GM21423 (cell line): ENCODE measurements at regions not wholly inside any gene's neighbourhood (a gene's known extent, or its start where the extent isn't known, plus 50 kb on each side); places are given as distances from the start of the nearest gene placed in this dataset.
"Not testable (repeated sequence)": the region's sequence is repeated elsewhere in the genome, so short reads cannot be mapped to it uniquely, and the experiment has no call there.

Experiments used
- ATAC-seq: cut with Tn5 transposase; IDR thresholded peaks from one replicate; pipeline ENCODE4 v1.9.1; 2021; ENCODE audit warnings: mild to moderate bottlenecking, moderate library complexity; ENCODE audit not compliant: unreplicated experiment

DNA sequence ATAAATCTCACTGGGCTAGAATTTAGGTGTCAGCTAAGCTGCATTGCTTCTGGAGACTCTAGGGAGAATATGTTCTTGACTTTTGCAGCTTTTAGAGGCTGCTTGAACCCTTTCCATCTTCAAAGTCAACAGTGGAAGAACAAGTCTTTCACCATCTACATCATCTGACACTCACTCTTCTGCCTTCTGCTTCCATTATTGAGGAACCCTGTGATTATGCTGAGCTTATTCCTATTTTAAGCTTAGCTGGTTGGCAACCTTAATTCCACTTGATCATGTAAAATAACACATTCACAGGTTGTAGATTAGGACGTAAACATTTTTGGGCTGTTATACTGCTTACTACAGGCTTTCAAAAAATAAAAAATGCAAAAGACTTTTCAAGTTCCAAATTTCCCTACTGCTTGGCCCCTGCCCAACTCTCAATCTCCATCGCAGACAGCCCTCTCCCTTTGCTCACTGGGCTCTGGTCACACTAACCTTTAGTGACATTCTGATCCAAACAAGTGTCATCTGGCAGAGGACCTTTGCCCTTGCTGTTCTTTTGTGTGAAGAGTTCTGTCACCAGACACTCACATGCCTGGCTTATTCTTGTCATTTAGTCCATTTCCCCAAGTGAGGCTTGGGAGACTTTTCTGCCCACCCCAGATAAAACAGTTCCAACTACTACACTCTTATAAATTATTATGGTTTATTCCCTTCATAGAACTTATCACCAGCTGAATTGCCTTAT, 1056.0 kb downstream of the STIM2 start:
- no peak for ATAC-seq

DNA sequence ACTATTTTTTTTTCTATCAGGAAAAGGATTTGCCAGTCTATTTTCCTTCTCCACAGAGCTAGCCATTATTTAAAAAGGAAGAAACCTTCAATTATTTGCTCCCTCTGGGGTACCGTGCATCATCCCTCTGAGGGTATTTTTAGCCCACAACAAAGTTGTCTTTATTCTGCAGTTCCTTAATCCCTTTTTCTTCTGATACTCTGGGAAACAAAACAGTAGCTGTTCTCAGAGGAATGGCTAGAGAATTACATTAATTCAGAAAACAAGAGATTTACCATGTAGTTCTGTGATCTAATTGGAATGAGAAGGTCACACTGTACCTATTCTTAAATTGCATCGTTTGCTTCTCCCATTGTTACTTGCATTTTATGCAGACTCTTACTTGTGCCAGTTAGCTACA, 1056.7 kb downstream of the STIM2 start:
- ATAC-seq: no peak

DNA sequence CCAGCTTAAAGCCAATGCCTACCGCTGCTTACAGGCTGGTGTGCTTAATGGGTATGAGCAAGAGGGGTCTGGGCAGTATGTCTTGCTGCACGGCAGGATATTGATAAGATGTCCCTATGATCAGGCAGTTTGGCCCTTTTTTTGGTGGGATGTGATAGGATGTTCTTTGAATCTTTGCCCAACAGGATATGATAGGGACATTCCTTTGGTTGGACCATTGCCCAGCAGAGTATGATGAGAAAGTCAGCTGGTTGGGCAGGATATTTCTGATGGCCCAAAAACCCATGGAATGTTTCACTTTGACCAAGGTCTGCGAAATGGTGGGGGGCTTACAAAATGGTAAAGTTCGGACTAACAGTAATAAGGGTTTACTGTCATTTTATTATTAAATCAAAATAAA, 1060.6 kb downstream of the STIM2 start:
- no peak for ATAC-seq

DNA sequence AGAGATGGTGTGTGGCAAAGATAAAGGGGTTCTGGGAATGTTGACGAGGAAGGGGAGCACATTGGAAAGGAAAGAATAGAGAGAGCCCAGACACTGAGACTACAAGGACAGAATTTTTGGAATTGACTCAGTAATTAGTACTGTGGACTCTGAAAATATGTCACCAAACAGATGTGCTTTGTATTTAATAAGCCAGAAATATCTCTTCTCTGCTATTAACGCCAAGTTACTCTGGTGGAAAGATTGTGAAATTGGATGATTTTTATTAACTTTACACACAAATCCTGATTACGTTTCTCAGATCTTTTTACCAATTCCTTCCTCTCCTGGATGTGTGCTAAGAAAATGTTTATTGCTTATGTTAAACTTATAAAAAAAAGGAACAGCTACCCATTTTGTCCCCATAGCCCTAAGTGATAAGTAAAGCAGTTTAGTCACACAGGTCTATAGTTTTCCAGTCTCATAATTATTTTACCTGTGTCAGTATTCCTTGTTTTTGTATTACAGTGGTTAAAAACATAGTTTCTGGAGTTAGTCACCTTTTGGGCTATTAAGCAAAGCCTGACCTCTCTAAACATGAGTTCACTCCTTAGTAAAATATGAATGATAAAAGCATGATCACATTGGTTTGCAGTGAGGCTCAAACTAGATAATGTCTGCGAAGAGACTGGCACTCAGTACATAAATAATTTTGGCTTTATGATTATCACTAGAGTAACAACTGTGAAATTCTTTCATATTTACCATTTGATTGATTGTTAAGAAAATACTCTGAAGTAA, 1068.3 kb downstream of the STIM2 start:
- no peak for ATAC-seq

DNA sequence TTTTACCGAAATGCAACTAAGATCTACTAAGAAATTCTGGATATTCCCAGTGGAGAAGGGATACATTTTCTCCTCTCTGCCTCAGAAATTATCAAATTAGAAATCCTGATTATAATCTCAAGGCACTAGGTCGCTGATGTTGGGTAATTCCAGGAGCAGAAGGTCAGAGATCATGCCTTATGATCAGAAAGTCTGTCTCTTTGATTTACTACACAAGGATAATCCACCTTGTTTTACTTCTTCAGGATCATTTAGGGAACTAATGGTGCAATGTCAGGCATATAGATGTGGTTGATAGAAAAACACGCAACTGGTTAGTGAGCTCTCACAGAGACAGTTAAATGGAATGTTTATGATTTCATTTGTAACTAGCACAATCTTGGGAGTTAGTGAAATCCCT, 1069.7 kb downstream of the STIM2 start:
- no peak for ATAC-seq

DNA sequence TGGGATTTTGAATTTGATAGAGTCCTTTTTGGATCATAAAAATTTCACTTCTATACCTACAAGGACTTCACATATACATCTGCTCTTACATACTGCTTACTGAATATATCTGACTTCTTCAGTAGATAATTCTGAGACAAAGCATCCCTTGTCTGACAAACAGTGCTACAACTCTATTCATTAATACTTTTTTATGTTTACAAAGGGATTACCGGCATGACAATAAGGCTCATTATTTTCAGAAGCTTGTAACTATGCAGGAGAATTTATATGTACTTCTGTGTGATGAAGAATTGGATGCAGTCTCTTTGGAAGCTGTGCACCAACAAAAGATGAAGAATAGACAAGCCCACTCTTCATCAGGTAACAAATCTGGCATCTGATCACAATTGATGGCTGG, 1070.3 kb downstream of the STIM2 start:
- no peak for ATAC-seq

DNA sequence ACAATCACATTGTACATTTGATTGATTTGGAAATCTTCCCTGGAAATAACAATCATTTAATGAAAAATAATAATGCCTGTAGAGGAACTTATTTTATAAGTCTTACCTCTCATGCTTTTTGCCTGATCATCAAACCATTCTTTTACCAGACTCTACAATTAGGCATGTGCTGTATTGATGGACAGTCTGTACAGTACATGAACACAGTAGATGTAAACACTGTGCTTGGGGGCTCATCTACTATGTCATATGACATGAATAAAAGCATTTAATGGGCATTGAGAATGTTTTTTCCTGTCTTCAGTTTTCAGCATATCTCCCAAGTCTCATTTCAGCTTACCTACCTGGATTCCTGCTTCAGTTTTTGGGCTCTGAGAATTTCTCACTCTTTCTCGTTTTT, 1070.9 kb downstream of the STIM2 start:
- ATAC-seq: no peak

DNA sequence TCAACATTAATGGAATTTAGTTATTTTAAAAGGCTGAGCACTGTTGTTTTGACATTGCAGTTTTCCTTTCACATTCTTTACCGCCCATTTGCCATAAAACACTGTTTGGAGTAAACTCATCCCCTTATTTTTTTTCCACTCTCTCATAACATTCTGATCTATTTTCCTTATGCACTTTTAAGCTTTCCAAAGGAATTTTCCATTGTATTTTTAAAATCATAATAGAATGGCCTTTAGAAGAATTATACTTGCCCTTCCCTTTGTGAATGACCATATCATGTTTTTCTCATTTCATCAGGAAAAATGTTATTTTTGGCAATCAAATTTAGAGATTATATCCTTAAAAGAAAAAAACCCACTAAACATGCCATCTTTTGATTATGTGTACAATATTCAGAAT, 1074.2 kb downstream of the STIM2 start:
- no peak for ATAC-seq

DNA sequence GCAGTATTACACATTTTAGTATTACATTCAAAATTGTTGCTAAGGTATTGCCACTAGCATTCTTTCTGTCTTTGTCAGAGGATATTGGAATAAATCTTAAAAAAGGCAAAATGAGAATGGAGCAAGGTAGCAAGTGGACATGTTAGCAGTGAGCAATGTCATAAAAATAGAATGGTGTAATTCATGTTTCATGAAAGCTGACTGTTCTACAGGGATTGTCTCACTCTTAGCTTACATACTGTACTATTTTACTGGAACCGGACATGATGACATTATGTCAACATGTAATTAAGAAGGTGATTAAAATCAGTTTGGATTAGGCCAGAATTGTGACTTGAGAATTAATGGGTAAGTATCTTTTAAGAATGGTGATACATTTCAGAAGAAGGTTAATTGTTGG, 1086.2 kb downstream of the STIM2 start:
- no peak for ATAC-seq

DNA sequence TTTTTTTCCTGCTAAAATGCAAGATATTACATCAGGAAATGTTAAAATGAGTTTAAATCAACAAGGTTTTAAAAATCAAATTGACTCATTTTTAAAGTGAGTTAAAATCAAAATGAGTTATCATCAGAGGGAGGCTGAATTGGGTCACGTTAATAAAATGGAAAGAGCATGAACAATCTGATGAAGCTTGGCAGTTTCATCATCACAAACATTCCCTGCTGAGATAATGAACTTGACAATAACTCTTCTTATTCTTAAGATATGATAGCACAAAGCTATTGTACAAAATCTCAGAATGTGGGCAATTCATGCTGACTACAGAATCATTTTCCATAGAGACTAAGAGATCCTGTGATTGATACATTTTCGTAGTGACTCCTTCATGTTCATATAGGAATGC, 1086.7 kb downstream of the STIM2 start:
- ATAC-seq: no peak

DNA sequence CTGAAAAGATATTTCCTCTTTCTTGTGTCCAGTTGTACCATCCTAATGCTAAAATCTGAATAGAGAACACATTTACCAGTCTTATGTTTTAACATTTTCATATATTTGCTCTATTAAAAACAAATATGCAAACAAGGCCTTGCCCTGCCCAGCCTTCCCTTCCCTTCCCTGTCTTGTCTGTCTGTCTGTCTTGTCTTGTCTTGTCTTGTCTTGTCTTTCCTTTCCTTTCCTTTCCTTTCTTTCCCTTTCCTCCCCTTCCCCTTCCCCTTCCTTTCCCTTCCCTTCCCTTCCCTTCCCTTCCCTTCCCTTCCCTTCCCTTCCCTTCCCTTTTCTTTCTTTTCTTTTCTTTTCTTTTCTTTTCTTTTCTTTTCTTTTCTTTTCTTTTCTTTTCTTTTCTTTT, 1103.5 kb downstream of the STIM2 start:
- no peak for ATAC-seq

DNA sequence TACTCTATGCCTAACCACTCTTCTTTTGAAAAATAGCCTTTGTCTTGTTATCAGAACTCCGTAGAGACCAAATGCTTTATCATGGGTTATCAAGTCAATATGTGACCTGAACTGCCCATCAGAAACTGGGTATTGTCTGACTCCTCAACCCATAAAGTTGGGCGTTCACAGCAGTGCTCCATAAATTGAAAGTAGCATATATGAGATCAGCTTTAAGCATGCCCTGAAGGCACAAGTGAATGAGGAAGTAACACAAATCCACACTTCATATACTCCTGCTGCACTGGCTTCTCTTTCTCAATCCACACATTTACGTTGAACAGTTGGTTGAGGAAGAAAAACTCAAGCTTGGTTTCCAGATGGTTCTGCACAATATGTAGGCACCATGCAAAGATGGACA, 1106.0 kb downstream of the STIM2 start:
- ATAC-seq: no peak

DNA sequence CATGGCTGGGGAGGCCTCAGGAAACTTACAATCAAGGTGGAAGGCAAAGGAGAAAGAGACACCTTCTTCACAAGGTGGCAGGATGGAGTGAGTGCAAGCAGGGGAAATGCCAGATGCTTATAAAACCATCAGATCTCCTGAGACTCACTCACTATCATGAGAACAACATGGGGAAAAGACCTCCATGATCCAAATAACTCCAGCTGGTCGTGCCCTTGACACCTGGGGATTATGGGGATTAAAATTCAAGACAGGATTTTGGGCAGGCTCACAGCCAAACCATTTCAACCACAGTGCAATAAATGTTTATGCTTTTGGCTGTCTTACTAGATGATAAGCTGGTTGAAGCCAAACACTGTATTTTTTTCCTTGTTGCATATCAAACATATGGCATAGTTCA, 1112.4 kb downstream of the STIM2 start:
- ATAC-seq: no peak

DNA sequence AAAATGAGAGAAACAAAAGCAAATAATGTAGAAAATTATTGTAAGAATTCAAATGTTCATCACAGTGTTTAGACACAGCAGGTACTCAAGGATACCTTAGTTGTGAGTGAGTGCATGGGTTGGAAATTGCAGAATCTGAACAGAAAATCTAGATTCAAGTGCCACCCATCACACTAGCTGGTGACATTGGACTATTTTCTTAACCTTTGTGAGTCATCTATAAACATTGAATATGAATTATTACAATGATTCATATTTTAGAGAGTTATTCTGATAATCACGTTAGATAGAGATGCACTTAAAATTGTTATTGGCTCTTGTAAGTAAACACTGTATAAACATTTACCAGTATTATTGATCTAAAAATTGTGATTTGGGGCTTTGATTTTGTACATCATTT, 1113.1 kb downstream of the STIM2 start:
- ATAC-seq: no peak

DNA sequence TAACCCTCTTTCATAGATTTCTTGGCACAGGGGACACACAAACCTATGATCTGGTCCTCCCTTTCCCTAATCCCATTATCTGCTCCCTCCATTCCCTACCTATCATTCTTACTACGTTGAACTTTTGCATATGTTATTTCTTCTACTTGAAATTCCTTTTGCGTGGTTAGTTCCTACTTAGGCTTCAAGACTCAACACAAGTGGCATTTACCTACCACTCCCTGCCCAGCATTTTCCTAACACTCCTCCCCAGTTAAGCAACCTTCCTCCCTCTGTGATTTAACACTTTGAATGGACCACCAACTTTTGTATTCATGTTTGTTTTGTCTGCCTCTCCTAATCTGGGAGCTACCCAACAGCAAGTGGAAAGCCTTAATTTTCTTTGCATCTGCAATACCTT, 1113.7 kb downstream of the STIM2 start:
- no peak for ATAC-seq

DNA sequence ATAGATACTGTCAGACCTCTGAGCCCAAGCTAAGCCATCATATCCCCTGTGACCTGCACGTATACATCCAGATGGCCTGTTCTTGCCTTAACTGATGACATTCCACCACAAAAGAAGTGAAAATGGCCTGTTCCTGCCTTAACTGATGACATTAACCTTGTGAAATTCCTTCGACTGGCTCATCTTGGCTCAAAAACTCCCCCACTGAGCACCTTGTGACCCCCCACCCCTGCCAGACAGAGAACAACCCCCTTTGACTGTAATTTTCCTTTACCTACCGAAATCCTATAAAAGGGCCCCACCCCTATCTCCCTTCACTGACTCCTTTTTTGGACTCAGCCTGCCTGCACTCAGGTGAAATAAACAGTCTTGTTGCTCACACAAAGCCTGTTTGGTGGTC, 1114.2 kb downstream of the STIM2 start:
- not testable (repeated sequence) for ATAC-seq

DNA sequence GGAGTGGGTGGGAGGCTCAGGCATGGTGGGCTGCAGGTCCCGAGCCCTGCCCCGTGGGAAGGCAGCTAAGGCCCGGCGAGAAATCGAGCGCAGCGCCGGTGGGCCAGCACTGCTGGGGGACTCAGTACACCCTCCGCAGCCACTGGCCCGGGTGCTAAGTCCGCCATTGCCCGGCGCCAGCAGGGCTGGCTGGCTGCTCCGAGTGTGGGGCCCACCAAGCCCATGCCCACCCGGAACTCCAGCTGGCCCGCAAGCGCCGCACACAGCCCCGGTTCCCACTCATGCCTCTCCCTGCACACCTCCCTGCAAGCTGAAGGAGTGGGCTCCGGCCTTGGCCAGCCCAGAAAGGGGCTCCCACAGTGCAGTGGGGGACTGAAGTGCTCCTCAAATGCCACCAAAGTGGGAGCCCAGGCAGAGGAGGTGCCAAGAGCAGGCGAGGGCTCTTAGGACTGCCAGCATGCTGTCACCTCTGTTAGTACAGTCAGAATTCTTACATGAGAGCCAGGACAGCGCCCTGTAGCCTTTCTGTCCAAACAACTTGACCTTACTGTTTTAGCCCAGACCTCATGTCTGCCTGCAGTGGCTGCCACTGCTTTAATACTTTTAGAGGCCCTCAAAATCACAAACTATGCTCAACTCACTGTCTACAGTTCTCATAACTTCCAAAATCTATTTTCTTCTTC, 1117.9 kb downstream of the STIM2 start:
- ATAC-seq: not testable (repeated sequence)

DNA sequence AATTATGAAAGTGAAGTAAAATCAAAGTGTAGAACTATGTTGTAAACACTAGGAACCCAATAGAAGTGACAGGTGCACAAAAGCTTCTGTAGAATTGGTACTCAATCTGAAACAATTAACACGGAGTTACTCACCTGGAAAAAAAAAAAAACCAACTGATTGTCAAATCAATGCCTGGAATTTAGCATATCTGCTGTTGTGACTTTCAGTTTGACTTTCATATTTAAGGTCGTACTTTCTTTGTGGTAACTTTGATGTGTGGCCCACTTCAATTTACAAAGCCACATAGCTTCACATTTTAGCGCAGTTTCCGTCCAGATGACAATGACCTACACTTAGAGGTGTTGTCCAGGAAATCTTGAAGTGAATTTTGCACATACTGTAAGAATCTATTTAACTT, 1124.9 kb downstream of the STIM2 start:
- ATAC-seq: no peak

DNA sequence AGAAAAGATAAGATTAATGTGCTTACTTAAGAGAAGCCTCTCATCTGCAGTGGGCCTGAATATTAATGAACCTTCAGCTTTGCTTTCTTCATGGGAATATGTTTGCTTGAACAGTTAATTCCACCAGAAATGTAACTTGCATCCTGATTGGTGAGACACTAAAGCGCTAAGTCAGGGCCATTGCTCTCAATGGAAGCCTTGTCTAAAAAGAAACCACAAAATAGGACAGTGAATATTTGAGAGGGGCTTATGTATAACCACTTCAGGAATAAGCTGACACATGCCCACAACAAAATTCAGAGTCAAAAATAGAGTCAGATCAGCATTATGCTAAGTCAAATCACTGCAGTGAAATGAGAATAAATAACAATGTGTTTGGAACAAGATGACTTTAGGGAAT, 1125.8 kb downstream of the STIM2 start:
- no peak for ATAC-seq

DNA sequence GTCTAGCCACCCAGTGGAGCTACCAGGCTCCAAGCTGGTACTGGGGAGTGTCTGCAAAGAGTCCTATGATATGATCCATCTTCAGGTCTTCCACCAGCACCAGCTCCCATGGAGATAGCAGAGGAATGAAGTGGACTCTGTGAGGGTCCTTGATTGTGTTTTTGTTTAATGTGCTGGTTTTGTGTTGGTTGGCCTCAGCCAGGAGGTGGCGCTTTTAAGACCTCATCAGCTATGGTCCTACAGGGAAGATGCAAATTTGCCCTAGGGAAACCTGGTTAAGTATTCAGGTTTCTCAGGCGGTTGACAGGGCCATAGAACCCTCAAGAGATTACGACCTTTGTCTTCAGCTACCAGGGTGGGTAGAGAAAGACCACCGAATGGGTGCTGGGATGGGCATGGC, 1141.1 kb downstream of the STIM2 start:
- ATAC-seq: no peak

DNA sequence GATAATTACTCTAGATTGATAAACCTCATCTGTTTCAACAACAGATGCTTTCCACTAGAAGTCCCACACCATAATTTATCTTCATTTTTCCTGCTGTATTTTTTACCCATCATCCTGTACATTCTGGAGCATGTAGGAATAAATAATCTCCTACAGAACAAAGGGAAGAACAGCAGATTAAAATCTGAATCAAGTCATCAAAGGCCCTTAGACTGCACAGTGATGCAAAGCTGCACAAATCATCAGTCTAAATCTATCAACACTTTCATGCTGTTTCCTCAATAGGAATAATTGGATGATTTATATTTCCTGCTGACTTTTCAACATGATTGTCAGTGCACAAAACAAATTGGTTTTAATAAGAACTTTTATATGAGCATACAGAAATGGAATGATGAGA, 1143.9 kb downstream of the STIM2 start:
- no peak for ATAC-seq

DNA sequence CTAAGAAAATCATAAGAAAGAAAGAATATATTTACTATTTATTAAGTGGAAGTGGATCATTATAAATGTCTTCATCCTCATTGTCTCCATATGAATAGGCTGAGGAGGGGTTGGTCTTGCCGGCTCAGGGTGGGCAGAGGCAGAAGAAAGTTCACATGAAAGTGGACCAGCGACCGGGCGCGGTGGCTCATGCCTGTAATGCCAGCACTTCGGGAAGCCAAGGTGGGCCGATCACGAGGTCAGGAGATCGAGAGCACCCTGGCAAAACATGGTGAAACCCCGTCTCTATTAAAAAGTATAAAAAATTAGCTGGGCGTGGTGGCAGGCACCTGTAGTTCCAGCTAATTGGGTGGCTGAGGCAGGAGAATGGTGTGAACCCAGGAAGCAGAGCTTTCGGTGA, 1145.4 kb downstream of the STIM2 start:
- ATAC-seq: no peak
